Right renal pelvis (tissue), 4 donors: ENCODE measurements at regions not wholly inside any gene's neighbourhood (a gene's known extent, or its start where the extent isn't known, plus 50 kb on each side); places are given as distances from the start of the nearest gene placed in this dataset.

Source experiments
- DNase-seq, 4 donors: peaks; one replicate each; pipeline ENCODE4 v3.0.0-alpha.2; 2013; ENCODE audit warnings: low read depth in 4 of 4, low spot score in 3 of 4, missing footprints in 1 of 4

DNA sequence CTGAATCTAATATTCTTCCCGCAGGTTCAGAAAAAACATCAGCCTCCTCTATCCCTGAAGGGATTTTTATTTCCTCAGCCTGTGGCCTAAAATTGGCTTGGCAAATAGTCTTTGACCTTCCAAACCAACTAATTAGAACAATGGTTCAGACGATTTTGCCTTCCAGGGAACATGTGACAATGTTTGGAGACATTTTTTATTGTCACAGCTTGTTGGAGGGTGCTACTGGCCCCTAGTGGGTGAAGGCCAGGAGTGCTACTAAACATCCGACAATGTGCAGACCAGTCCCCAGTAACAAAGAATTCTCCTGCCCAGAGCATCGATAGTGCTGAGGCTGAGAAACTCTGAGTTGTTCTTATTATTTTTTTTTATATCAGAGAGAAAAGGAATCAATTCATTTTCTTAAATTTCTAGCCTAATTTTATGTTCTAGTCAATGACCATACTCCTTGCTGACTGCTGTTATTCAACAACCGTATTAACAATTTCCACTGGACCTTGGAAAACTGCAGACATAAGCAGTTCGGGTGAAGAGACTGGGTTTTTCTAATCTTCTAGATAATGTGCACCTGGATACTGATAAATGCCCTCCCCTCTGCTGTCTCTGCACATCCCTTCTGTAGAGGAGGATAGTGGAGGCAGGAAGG, 280.7 kb downstream of the LMX1A start:
- no peak for DNase-seq

DNA sequence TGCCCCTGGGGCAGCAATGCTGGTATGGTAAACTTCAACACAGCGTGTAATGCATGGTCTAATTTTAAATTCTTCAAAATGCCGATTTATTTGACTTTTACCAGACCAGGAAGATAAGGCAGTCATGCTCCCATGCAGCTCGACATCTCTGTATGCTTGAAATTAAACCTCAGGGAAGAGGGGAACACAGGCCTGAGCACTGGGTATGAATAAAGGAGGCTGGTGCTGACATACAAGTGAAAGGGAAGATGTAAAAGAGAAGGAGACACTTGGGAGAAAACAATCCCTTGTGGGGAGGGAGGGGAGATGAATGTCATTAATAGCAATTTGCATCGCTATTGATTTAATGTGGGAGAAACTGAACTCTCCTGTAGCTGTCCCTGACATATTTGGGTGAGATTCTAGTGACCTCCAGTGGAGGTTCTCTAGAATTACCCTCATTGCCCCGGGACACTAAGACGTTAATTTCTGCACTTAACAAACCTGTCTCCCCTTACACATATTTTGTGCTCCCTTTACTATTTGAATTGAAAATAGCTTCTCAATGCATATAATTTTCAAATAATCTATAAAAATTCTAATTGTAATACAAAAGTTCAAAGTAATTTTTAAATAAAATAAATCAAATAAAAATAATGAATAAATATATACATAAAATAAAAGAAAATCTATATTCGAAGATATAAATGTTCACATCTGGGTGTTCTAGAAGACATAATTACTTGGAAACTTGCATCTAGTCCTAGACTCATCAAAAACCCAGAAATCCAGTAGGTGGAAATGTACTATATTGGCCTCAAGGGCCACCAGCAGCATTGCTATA, 283.1 kb downstream of the LMX1A start:
- peak in 3 of 4 donors; percentile 29 to 35 (median 31) for DNase-seq

DNA sequence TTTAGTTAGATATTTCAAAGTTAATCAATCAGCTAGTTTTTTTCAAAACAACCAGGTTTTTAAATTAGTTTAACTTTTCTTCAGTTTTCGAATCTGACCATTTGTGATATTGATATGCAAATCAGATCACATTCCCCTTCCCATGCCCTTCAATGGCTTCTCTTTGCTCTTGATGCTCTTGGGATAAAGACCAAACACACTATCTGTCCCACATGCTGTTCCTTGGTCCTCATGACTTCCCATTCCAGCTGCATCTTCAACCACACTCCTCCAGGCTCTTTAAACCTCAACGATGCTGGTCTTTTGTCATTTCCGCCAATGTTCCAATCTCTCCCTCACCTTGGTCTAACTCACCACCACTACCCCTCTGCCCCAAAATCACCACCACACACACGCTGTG, 285.8 kb downstream of the LMX1A start:
- DNase-seq: no peak

DNA sequence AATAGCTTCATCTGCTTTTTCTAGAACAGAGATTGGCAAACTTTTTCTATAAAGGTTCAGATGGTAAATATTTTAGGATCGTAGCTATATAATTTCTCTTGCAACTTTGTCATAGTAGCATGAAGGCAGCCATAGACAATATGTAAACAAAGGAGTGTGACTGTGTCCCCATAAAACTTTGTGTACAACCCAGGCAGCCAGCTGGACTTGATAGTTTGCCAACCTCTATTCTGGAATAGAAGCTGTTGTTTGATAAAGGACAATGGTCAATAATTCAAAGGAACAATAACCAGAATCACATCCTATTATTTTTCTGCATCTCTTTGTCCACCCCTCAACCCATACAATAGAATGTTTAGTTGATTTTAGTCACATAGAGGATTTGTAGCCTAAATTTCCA, 286.7 kb downstream of the LMX1A start:
- no peak for DNase-seq

DNA sequence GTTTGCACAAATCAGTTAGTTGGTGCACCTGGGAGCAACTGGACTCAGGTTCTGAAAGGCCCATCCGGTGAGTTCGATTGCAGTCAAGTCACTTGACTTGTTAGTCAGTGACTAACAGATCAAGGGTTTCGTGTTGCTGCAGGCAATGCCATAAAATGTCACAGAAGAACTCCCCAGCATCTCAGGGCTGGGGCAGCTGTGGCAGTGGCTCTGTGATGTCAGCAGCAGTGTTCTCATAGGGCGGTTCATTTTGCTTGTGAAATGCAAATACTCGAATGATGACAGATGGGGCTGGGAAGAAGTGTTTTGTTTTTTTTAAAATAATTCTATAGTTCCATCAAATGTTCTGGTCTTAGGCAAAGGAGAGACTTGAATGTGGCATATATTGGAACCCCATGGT, 287.8 kb downstream of the LMX1A start:
- no peak for DNase-seq

DNA sequence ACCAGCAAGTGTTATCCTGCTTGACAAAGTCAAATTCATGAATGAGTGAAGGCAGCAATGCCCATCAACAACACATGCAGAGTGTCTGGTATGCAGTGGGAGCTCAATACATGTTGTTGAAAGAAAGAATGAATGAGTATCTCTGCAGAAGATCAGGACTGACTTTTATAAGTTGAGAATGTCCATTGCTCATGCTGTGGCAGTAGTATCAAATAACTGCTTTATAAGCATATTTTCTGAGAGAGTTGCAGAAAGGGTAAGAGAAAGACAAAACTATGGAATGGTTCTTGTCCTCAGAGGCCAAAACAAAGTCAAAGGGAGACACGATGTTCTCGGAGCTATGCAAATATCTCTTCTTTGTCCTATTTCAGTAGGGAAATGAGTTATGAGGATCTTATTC, 288.7 kb downstream of the LMX1A start:
- no peak for DNase-seq

DNA sequence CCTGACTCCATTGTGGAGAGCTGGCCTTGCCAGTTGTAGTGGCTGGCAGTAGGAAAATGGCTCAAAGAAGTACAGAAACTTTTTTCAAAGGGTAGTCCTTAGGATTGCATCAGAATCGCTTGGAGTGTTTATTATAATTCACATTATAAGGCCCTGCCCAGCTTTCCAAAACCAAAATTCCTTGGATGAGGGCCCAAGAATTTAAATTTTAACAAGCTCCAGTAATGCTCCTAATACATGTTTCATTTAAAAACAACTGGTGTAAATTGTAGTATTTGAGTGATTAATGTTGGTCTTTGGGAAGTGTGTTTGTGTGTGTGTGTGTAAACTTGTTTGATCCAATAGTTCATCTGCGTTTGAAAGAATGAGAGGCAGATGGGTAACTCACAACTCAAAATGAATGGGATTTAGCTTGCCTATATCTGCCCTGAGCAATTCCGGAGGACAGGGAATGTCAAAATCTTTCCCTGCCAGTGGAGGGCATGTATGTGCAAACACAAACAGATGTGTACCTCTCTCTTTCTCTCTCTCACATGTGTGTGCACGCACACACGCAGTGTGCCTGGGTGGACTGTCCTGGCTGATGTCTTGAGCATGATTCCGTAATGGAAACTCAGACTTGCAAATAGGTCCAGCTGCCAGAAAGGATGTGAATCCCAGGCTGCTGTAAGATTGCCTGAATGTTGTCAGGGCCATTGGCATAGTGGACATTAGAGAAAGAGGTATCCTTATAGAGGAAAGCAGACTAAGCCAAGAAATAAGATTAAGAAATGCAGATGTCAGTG, 293.1 kb downstream of the LMX1A start:
- DNase-seq: peak in 1 of 4 donors; percentile 31

DNA sequence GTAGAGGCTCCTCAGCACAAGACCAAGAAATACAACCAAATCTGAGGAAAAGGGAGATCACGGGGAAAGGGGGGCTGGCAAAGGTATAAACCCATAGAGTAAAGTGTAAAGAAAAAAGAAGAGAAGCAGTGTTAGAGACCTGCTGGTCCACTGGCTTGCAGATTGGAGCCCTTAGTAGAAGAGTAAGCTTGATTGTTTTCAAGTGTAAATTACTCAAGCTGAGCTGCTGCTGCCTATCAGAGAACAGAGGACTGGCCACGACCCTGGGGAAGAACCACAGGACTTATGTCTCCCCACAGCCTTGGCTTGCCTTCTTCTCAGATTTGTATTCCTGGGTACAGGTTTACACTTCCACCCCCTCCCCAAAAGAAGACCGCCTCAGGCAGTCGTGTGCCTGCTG, 294.2 kb downstream of the LMX1A start:
- no peak for DNase-seq

DNA sequence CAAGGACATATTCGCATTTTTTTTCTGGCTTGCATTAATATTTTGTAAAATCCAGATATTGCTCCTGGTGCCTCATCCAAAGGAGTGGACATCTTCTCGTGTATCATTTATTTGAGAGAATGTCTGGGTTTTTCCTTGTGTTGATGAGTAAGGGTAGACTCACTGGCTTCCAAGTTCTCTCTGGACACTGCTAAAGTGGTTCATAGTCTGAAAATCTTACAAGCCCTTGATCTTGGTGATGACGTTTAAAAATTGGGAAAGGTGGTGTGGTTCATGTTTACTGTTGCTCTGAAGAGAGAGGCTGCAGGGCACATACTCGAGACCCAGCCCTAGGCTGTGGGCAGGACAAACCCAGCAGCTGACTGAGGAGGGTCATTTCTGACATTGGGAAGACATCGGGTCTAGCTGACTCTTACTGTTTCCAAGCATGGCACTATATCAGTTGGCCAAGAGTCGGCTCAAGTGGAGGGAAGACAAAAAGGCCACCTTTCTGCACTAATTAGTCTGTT, 296.2 kb downstream of the LMX1A start:
- no peak for DNase-seq

DNA sequence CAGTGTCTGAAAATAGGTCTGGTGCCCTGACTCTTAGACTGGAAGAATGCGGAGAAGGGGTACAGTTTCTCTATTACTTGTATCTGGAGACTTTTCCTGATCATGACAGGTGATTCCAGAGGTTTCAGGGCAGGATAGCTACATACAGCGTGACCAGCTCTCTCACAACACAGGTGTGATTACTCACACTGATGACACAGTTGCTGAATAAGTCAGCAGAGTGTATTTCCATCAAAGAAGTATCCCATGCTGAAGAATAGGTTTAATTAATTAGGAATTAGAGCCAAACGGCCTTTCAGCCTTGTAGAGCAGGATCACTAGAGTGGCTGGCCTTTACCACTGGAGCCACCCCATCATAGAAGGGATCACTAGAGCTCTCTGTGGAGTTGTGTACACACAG, 298.6 kb downstream of the LMX1A start:
- no peak for DNase-seq

DNA sequence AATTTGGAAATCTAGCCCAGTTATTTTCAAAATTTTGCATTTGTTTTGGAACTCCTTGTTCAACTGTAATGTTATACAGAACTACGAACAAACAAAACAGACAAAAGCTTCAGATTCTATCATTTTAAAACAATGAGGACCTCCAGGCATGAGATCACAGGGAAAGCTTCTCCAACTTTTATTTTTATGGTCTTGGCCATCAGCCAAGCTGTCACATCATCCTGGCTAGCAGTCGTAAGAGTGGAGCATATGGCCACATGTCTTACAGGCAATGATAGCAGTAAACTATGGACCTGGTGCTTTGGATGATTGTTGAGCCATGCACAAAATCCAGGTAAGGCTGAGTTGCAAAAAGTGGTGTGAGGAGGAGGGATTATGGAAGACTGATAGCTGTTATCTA, 299.6 kb downstream of the LMX1A start:
- DNase-seq: no peak

DNA sequence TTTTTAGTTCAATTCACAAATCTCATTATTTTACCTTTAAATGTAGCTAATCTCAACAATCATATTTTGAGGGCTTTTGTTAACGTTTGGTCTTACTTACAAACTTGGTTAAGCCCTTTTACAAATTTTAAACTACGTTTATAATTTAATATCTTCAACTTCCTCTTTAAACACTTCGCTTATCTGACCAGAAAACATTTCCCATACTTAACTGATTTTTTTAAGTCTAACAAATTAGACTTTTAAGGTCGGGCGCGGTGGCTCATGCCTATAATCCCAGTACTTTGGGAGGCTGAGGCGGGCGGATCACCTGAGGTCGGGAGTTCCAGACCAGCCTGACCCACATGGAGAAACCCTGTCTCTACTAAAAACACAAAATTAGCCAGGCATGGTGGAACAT, 300.9 kb downstream of the LMX1A start:
- DNase-seq: no peak

DNA sequence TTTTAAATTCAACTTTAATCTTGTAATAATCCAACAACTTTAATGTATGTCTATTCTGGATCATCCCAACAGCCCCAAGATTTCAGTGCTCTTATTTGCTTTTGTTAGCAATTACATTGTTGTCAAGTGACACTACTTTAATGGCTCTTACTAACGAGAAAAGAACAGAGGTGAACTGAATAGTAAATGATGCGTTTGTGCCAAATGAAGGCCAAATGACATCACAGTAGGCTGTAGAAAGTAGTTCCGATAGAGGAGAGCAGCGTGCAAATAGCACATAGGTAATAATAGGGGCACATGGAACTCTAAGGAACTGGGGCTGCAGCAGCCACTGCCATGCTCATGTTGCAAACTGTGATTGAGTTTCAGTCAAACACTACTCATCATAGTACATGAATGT, 301.9 kb downstream of the LMX1A start:
- DNase-seq: no peak

DNA sequence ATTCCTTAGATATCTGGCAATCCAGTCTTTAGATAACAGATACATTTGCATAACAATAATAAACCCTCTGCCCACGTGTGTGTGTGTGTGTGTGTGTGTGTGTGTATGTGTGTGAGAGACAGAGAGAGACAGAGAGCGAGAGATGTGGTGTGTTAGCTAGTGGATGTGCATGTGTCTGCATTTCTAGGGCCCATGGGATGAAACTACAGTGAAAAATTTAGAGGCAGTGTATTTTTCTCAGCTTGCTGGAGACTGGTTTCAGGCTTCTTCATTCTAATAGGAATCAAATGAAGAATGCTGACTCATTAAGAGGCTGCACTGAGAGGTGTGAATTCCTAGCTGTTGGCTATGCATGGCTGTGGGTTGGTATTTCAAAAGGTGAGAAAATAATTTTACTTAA, 303.2 kb downstream of the LMX1A start:
- no peak for DNase-seq

DNA sequence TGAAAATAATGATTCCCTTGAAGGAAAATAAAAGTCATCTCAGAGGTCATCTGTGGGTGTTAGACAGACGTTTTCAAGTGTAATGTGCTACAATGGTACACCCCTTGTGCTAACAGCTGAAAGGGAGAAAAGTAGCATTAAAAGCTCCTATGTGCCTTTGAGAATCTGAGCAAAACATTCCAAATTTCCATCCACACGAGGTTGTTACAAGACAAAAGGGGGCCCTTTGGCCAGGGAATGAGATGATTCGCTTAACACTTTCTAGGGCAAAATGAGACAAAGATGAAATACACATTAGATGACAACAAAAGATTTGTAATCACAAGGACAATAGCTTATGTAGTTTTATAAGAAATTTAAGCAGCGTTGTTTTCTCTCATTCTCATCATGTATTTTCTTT, 303.6 kb downstream of the LMX1A start:
- no peak for DNase-seq

DNA sequence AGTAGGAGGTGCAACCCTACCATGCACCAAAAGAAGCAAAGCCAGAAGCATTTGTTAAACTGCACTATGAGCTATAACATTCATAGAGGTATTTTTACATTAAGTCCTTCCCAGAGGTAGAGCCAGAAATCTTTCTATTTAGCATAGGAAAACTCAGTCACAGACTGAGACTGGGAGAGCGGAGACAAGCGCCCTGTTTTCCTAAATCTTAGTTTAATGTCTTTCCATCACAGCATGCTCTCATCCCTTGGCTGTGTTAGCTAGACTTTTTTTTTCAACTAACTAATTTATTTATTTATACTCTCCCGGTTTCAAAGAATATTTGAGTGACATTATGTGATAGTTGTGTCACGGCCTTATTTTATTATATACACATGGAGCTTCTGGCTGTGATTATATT, 304.1 kb downstream of the LMX1A start:
- DNase-seq: no peak

DNA sequence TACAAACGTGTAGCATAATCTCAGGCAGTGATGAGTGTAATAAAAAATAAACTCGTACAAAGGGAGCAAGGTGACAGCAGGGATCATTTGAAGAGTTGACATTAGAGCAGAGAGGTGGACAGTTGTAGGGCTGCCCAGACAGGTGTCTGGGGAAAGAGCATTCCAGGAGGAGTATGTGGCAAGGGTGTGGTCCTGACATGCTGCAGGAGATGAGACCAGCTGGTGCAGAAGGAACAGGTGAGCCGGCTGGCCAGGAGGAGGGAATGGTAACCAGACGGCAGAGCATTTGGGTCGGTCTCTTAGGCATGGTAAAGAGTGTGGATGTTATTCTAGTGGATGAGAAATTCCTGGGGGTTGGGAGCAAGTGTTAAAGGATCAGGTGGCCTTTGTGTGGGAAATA, 306.3 kb downstream of the LMX1A start:
- DNase-seq: no peak

DNA sequence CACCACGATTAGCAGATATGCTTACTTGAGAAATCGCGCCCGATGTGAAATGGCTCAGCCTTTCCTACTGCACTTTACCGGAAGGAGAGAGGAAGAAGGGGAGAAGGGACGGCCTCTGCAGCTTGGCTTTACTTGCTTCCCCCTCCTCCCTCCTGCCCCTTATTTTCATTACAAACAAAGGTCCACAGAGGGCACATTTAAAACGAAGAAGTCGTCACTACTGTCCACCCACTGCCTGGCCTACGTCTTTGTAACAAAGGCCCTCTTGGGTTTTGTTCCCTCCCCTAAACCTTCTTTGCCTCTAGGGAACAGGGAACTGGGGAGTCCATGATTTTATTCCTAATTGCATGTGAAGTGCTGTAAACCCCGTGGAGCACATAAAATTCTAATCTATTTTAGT, 308.5 kb downstream of the LMX1A start:
- DNase-seq: no peak

DNA sequence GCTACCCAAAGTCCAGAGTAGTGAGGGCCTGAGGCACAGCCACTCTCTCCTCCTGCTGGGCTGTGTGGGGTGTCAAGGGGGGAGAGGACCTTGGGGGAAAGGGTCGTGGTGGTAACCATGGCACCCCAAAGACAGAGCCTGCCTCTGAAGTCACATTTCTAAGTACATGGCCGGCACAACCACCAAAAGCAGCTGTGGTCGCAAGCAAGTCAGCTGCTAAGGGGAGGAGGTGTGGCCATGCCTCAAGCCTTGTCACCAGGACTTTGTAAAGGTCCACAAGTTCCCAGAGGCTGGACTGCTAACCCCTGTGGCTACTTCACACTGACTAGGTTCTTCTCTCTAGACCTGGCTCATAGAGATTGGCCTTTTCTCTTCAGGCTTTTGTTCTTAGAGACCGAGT, 310.6 kb downstream of the LMX1A start:
- DNase-seq: no peak

DNA sequence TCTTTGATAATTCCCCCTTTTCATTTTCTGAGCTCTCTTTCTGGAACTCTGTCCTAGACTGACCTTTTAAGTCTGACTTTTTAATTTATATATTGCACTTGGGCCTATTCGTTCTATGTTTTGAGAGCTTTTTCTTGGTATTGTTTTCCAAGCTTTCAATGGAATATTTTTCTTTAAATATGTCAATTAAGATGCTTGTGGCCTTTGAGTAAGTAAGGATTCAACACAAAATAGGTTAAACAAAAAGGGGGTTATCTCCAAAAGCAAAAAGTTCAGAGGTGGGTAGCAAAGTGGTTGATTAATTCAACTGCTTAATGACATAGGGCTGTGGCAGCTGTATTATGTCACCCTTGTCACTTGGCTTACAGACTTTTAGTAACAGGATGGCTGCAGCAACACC, 315.9 kb downstream of the LMX1A start:
- DNase-seq: no peak

DNA sequence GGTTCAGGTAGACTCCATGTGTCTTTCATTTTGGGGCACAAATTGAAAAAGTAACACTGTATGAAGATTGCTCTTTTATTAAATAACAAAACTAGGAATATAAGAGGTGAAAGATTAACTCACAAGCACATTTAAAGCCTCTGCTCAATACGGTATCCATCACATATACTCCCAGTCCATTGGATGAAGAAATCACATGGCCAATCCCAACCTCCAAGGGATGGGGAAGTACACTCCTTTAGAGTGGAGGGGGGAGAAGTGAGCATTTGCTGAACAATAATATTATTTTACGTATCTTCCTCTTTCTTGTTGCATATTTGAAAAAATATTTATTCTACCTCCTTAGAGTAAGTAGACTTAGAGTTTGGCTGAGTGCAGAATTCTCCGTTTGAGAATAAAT, 316.5 kb downstream of the LMX1A start:
- DNase-seq: no peak

DNA sequence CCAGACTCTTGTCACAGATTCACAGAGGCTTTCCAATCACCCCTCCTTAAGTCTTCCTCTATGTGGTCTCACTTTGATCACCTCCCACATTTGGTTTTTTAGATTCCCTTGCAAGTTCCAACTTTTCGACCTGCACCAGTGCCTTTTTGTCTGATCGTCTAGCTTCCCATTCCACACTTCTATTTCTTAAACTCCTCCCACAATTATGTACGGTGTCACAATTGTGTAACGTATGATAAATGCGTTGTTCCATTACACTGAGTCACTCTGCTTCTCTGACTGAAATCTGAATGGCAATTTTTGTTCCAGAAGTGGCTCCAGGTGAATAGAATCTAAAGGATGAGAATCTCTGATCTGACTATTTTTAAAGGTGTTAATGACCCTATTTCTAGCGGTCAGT, 320.1 kb downstream of the LMX1A start:
- DNase-seq: no peak
